GM13976 (cell line): ENCODE measurements at regions not wholly inside any gene's neighbourhood (a gene's known extent, or its start where the extent isn't known, plus 50 kb on each side); places are given as distances from the start of the nearest gene placed in this dataset.

Experiments
- DNase-seq: peaks from one replicate; pipeline ENCODE4 v3.0.0; 2012; ENCODE audit warnings: low spot score
- CTCF ChIP-seq: IDR thresholded peaks from 2 replicates; pipeline ENCODE4 v1.5.1; 2012; ENCODE audit warnings: borderline replicate concordance, mild to moderate bottlenecking; ENCODE audit not compliant: insufficient read depth; ENCODE audit errors: extremely low read depth, missing control alignments, control extremely low read depth
- in situ Hi-C: fragments of 300-500 bp; cut with MboI; formaldehyde crosslinking; loops from one replicate; pipeline ENCODE4 v1.12.0; 2022; ENCODE audit warnings: low sequenced_read_pairs, mixed read lengths, inconsistent platforms; ENCODE audit not compliant: unreplicated experiment

GRCh38 chr6:26270486-26270861, 94.5 kb upstream of the BTN3A2 start:
- no peak for DNase-seq
- TF ChIP-seq CTCF, result no peak
- in situ Hi-C loops, result no loop called here

GRCh38 chr6:26270903-26271667, 93.9 kb upstream of the BTN3A2 start:
- in situ Hi-C loops, result no loop called here
- TF ChIP-seq CTCF, result no peak
- DNase-seq, result peak; percentile 91

- DNase-seq, result no peak
- no peak for TF ChIP-seq CTCF
- in situ Hi-C loops, result no loop called here
Measured at GRCh38 chr6:26271668-26272024, 93.4 kb upstream of the BTN3A2 start.

GRCh38 chr6:26272171-26272637, 92.8 kb upstream of the BTN3A2 start:
- DNase-seq, result no peak
- in situ Hi-C loops, result no loop called here
- no peak for TF ChIP-seq CTCF

GRCh38 chr6:26273673-26274588, 91.1 kb upstream of the BTN3A2 start:
- no peak for TF ChIP-seq CTCF
- in situ Hi-C loops, result no loop called here
- DNase-seq, result no peak

- no peak for TF ChIP-seq CTCF
- in situ Hi-C loops, result no loop called here
- DNase-seq, result no peak
Measured at GRCh38 chr6:26275663-26276062, 89.3 kb upstream of the BTN3A2 start.
